Smooth muscle cell (in vitro differentiated cells): ENCODE measurements at regions not wholly inside any gene's neighbourhood (a gene's known extent, or its start where the extent isn't known, plus 50 kb on each side); places are given as distances from the start of the nearest gene placed in this dataset.

Source experiments
- DNase-seq: peaks from one replicate; lab custom pipeline; 2025; ENCODE audit not compliant: unreplicated experiment; lab: John Stamatoyannopoulos, UW
- H2AFZ ChIP-seq: fragments of 200-600 bp; sonication (generic); 2 replicates; pipeline ENCODE4 v1.6.0; 2016; ENCODE audit warnings: antibody characterized with exemption, low read depth, mild to moderate bottlenecking
- H3F3A ChIP-seq: fragments of 200-600 bp; sonication (generic); 2 replicates; pipeline ENCODE4 v1.6.0; 2017; ENCODE audit warnings: antibody characterized with exemption, low read depth
- H3K27ac ChIP-seq: fragments of 200-600 bp; sonication (generic); 2 replicates; pipeline ENCODE4 v1.5.1; 2016; ENCODE audit warnings: low read depth, mild to moderate bottlenecking
- H3K27me3 ChIP-seq: fragments of 200-600 bp; sonication (generic); 2 replicates; pipeline ENCODE4 v1.6.1; 2016; ENCODE audit warnings: low read depth, mild to moderate bottlenecking
- H3K36me3 ChIP-seq: fragments of 200-600 bp; sonication (generic); 2 replicates; pipeline ENCODE4 v1.5.1; 2016; ENCODE audit warnings: low read depth
- H3K4me1 ChIP-seq: fragments of 200-600 bp; sonication (generic); 2 replicates; pipeline ENCODE4 v1.5.1; 2016; ENCODE audit warnings: low read depth
- H3K4me2 ChIP-seq: fragments of 200-600 bp; sonication (generic); 2 replicates; pipeline ENCODE4 v1.6.0; 2016; ENCODE audit warnings: mild to moderate bottlenecking
- H3K4me3 ChIP-seq: fragments of 200-600 bp; sonication (generic); 2 replicates; pipeline ENCODE4 v1.5.1; 2016; ENCODE audit warnings: mild to moderate bottlenecking
- H3K79me2 ChIP-seq: fragments of 200-600 bp; sonication (generic); 2 replicates; pipeline ENCODE4 v1.6.0; 2016; ENCODE audit warnings: low read depth, mild to moderate bottlenecking
- H3K9ac ChIP-seq: fragments of 200-600 bp; sonication (generic); 2 replicates; pipeline ENCODE4 v1.6.0; 2016; ENCODE audit warnings: low read depth
- H3K9me3 ChIP-seq: fragments of 200-600 bp; sonication (generic); replicated peaks from 2 replicates; pipeline ENCODE4 v1.5.1; 2016; ENCODE audit warnings: low read depth
- H4K20me1 ChIP-seq: fragments of 200-600 bp; sonication (generic); 2 replicates; pipeline ENCODE4 v1.6.0; 2016; ENCODE audit warnings: low read depth
- CTCF ChIP-seq: fragments of 200-600 bp; sonication (generic); IDR thresholded peaks from 2 replicates; pipeline ENCODE4 v1.5.1; 2017; ENCODE audit warnings: borderline replicate concordance, mild to moderate bottlenecking, antibody characterized with exemption; ENCODE audit not compliant: insufficient read depth, poor library complexity, severe bottlenecking
- WGBS: methylation state at CpG from one replicate; pipeline ENCODE4 v1.1.7; 2016; ENCODE audit warnings: low lambda C conversion rate; 5-methylcytosine and 5-hydroxymethylcytosine counted together

GRCh38 chr15:95431518-95431917 lies 899.0 kb upstream of the NR2F2 start:
- Histone ChIP-seq H3K9me3 (no peaks in the 10 kb centered on the region), H3K4me2 (no peak overlapping the region), H3K79me2 (no peaks in the 10 kb centered on the region), H3K36me3 (no peaks in the 10 kb centered on the region), H3K9ac (no peak overlapping the region), H3K4me3 (no peak overlapping the region), H3K4me1 (no peaks in the 10 kb centered on the region), H4K20me1 (no peaks in the 10 kb centered on the region), H2AFZ (no peak overlapping the region), H3K27me3 (no peaks in the 10 kb centered on the region), H3F3A (no peaks in the 10 kb centered on the region), H3K27ac (no peak overlapping the region)
- TF ChIP-seq CTCF: no peak
- 95% methylated on average over 1 of the region's 1 CpG for WGBS
- no peak for DNase-seq

- no peaks in the 10 kb centered on the region for H3K79me2 ChIP-seq
- no peak for DNase-seq
- no peak for TF ChIP-seq CTCF
- WGBS: 90% methylated on average over 2 of the region's 2 CpGs
- no peak overlapping the region for H3K9ac ChIP-seq
- H3K27me3 ChIP-seq: no peaks in the 10 kb centered on the region
- H3K4me2 ChIP-seq: no peak overlapping the region
- H3K27ac ChIP-seq: no peak overlapping the region
- no peaks in the 10 kb centered on the region for H3K36me3 ChIP-seq
- H3F3A ChIP-seq: no peaks in the 10 kb centered on the region
- no peak overlapping the region for H2AFZ ChIP-seq
- H4K20me1 ChIP-seq: no peaks in the 10 kb centered on the region
- no peaks in the 10 kb centered on the region for H3K4me1 ChIP-seq
- no peak overlapping the region for H3K4me3 ChIP-seq
- no peaks in the 10 kb centered on the region for H3K9me3 ChIP-seq
Observed at GRCh38 chr15:95432878-95433405, 897.6 kb upstream of the NR2F2 start.

GRCh38 chr15:95439922-95440376 lies 890.6 kb upstream of the NR2F2 start:
- no peaks in the 10 kb centered on the region for H3F3A ChIP-seq
- no peak overlapping the region for H2AFZ ChIP-seq
- TF ChIP-seq CTCF: no peak
- WGBS: 44% methylated on average over 3 of the region's 3 CpGs
- H3K9ac ChIP-seq: no peak overlapping the region
- no peaks in the 10 kb centered on the region for H3K36me3 ChIP-seq
- no peaks in the 10 kb centered on the region for H4K20me1 ChIP-seq
- no peak for DNase-seq
- H3K27me3 ChIP-seq: no peaks in the 10 kb centered on the region
- H3K27ac ChIP-seq: no peak overlapping the region
- H3K4me2 ChIP-seq: no peak overlapping the region
- no peaks in the 10 kb centered on the region for H3K4me1 ChIP-seq
- H3K4me3 ChIP-seq: no peak overlapping the region
- no peaks in the 10 kb centered on the region for H3K9me3 ChIP-seq
- no peaks in the 10 kb centered on the region for H3K79me2 ChIP-seq

GRCh38 chr15:95440712-95441111 lies 889.8 kb upstream of the NR2F2 start:
- no peak overlapping the region for H3K4me3 ChIP-seq
- WGBS: 88% methylated on average over 6 of the region's 6 CpGs

More at GRCh38 chr15:95440712-95441111, 889.8 kb upstream of the NR2F2 start:
- no peak overlapping the region for H3K9ac ChIP-seq
- no peaks in the 10 kb centered on the region for H3K4me1 ChIP-seq
- no peak overlapping the region for H3K27ac ChIP-seq
- H3F3A ChIP-seq: no peaks in the 10 kb centered on the region
- no peaks in the 10 kb centered on the region for H3K36me3 ChIP-seq
- H3K27me3 ChIP-seq: no peaks in the 10 kb centered on the region
- no peak overlapping the region for H3K4me2 ChIP-seq
- no peaks in the 10 kb centered on the region for H3K79me2 ChIP-seq
- DNase-seq: no peak
- no peaks in the 10 kb centered on the region for H4K20me1 ChIP-seq
- no peaks in the 10 kb centered on the region for H3K9me3 ChIP-seq
- no peak for TF ChIP-seq CTCF
- peak overlapping the region; percentile 31 for H2AFZ ChIP-seq
